ENCODE measurements at regions not wholly inside any gene's neighbourhood (a gene's known extent, or its start where the extent isn't known, plus 50 kb on each side); places are given as distances from the start of the nearest gene placed in this dataset.

DNA sequence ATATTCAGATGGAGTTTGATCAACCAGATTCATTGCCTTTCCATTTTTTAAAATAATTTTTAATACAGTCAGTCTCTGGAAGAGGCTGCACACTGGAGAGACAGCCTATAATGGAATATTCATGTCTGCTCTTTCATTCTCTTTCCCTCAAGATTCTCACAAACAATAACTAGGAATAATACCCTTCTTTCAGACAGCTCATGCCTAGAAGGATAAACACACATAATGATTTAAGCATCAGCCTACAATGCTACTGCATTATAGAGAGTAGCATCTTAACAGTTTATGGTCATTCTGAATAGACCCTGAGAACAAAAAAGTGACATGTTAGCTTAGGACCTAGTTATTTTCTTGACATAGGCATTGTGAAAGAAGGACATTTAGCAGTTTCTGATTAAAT lies 1692.3 kb downstream of the GRIK2 start:
- CTCF ChIA-PET (ENCODE audit: low intra/inter-chr PET ratio, low total read pairs), result no interaction called here
- no peak overlapping the region for H2AFZ ChIP-seq (ENCODE audit: low read length)
- no peaks in the 10 kb centered on the region for H3K36me3 ChIP-seq (replicated peaks in 1 of 2; ENCODE audit: control insufficient read depth in 1 of 2, insufficient read depth in 2 of 2, low read length in 2 of 2)
- H3K27ac ChIP-seq (ENCODE audit: extremely low read length, insufficient read depth, low read length), result no peak overlapping the region
- H3K9ac ChIP-seq (ENCODE audit: insufficient read depth, low read depth, low read length), result no peak overlapping the region
- no peaks in the 10 kb centered on the region for H3K27me3 ChIP-seq (ENCODE audit: control insufficient read depth in 1 of 2, insufficient read depth in 2 of 2, low read length in 2 of 2)
- no peaks in the 10 kb centered on the region for H4K20me1 ChIP-seq (ENCODE audit: insufficient read depth, low read length)
- H3K9me3 ChIP-seq (ENCODE audit: low read length), result no peaks in the 10 kb centered on the region
- TF ChIP-seq TCF7L2 (IDR thresholded peaks at IDR 0.05; ENCODE audit: low read depth, low read length) (no peak), ZNF678 (CRISPR knock-in tag; IDR thresholded peaks at IDR 0.05) (no peak), KDM5A (IDR thresholded peaks at IDR 0.05; ENCODE audit: borderline replicate concordance, low read length) (no peak), TBX3 (IDR thresholded peaks at IDR 0.05; ENCODE audit: borderline replicate concordance) (no peak), MED1 (CRISPR knock-in tag; IDR thresholded peaks at IDR 0.05) (no peak), TEAD2 (CRISPR knock-in tag; IDR thresholded peaks at IDR 0.05) (no peak), FOXJ3 (CRISPR knock-in tag; IDR thresholded peaks at IDR 0.05; ENCODE audit: borderline replicate concordance) (no peak), LCORL (IDR thresholded peaks at IDR 0.05) (no peak), LCORL (CRISPR knock-in tag; IDR thresholded peaks at IDR 0.05) (no peak), NFIC (IDR thresholded peaks at IDR 0.05; ENCODE audit: low read length) (no peak), ZNF343 (CRISPR knock-in tag; IDR thresholded peaks at IDR 0.05) (no peak), TMF1 (CRISPR knock-in tag; IDR thresholded peaks at IDR 0.05; ENCODE audit: low read depth) (no peak), CBX5 (CRISPR knock-in tag; IDR thresholded peaks at IDR 0.05; ENCODE audit: borderline replicate concordance) (no peak), ZZZ3 (CRISPR knock-in tag; IDR thresholded peaks at IDR 0.05; ENCODE audit: borderline replicate concordance) (no peak), NCOR1 (IDR thresholded peaks at IDR 0.05; ENCODE audit: borderline replicate concordance, low read length) (no peak), MAFK (conservative IDR thresholded peaks at IDR 0.05 in 1 of 2, IDR thresholded peaks at IDR 0.05 in 1 of 2; ENCODE audit: low read length in 2 of 2) (no peak)
- TF ChIP-seq, protein P1, sequence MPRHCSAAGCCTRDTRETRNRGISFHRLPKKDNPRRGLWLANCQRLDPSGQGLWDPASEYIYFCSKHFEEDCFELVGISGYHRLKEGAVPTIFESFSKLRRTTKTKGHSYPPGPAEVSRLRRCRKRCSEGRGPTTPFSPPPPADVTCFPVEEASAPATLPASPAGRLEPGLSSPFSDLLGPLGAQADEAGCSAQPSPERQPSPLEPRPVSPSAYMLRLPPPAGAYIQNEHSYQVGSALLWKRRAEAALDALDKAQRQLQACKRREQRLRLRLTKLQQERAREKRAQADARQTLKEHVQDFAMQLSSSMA (CRISPR knock-in tag; IDR thresholded peaks at IDR 0.05), result no peak
- TF ChIP-seq, protein P2, sequence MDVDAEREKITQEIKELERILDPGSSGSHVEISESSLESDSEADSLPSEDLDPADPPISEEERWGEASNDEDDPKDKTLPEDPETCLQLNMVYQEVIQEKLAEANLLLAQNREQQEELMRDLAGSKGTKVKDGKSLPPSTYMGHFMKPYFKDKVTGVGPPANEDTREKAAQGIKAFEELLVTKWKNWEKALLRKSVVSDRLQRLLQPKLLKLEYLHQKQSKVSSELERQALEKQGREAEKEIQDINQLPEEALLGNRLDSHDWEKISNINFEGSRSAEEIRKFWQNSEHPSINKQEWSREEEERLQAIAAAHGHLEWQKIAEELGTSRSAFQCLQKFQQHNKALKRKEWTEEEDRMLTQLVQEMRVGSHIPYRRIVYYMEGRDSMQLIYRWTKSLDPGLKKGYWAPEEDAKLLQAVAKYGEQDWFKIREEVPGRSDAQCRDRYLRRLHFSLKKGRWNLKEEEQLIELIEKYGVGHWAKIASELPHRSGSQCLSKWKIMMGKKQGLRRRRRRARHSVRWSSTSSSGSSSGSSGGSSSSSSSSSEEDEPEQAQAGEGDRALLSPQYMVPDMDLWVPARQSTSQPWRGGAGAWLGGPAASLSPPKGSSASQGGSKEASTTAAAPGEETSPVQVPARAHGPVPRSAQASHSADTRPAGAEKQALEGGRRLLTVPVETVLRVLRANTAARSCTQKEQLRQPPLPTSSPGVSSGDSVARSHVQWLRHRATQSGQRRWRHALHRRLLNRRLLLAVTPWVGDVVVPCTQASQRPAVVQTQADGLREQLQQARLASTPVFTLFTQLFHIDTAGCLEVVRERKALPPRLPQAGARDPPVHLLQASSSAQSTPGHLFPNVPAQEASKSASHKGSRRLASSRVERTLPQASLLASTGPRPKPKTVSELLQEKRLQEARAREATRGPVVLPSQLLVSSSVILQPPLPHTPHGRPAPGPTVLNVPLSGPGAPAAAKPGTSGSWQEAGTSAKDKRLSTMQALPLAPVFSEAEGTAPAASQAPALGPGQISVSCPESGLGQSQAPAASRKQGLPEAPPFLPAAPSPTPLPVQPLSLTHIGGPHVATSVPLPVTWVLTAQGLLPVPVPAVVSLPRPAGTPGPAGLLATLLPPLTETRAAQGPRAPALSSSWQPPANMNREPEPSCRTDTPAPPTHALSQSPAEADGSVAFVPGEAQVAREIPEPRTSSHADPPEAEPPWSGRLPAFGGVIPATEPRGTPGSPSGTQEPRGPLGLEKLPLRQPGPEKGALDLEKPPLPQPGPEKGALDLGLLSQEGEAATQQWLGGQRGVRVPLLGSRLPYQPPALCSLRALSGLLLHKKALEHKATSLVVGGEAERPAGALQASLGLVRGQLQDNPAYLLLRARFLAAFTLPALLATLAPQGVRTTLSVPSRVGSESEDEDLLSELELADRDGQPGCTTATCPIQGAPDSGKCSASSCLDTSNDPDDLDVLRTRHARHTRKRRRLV (CRISPR knock-in tag; IDR thresholded peaks at IDR 0.05), result no peak
- FAIRE-seq (no peak), DNase-seq (ENCODE audit: low spot score) (no peak), ATAC-seq (no peak)
- no TSS peak for BruUV-seq (replicated peaks)
- POLR2A ChIA-PET, result no interaction called here
- H3K79me2 ChIP-seq (ENCODE audit: insufficient read depth, low read length), result no peaks in the 10 kb centered on the region
- in situ Hi-C loops (cut with HindIII; ENCODE audit: extremely low pct_ligation_motif_present, low pct_unique_long_range_greater_than_20kb), result no loop called here
- intact Hi-C loops (cut with micrococcal nuclease; ENCODE audit: unreplicated experiment), result no loop called here
- no peak overlapping the region for H3K4me2 ChIP-seq (ENCODE audit: low read depth, low read length)
- no peak overlapping the region for H3K4me3 ChIP-seq (replicated peaks in 1 of 3; ENCODE audit: insufficient read depth in 1 of 3, low read depth in 2 of 3, low read length in 3 of 3)
- no peaks in the 10 kb centered on the region for H3K4me1 ChIP-seq (ENCODE audit: insufficient read depth, low read length)

Measured in HepG2 (cell line).